K562 (cell line): ENCODE measurements at regions not wholly inside any gene's neighbourhood (a gene's known extent, or its start where the extent isn't known, plus 50 kb on each side); places are given as distances from the start of the nearest gene placed in this dataset.

ENCODE experiments used
- ARID1B ChIP-seq: fragments of 450-650 bp; IDR thresholded peaks from 2 replicates; pipeline ENCODE4 v1.6.1; 2016; ENCODE audit warnings: antibody characterized with exemption, mild to moderate bottlenecking, inconsistent platforms
- CEBPB ChIP-seq: fragments of 450-650 bp; IDR thresholded peaks from 2 replicates; pipeline ENCODE4 v1.6.1; 2016; ENCODE audit warnings: missing genetic modification characterization, missing compliant biosample characterization
- CHD2 ChIP-seq: IDR thresholded peaks from 2 replicates; pipeline ENCODE4 v1.6.1; 2011; ENCODE audit warnings: low read depth, low read length
- HNRNPLL ChIP-seq: fragments of 200-400 bp; formaldehyde crosslinking; IDR thresholded peaks from 2 replicates; pipeline ENCODE4 v1.6.1; 2017; ENCODE audit warnings: low read length, low read depth, mild to moderate bottlenecking; ENCODE audit not compliant: poor library complexity, severe bottlenecking
- MTA1 ChIP-seq: fragments of 450-650 bp; IDR thresholded peaks from 2 replicates; pipeline ENCODE4 v1.6.1; 2017; ENCODE audit warnings: borderline replicate concordance
- POLR2A ChIP-seq: fragments of 450-650 bp; conservative IDR thresholded peaks from 2 replicates; pipeline ENCODE4 v1.6.1; 2016
- POLR2AphosphoS2 ChIP-seq: IDR thresholded peaks from 2 replicates; pipeline ENCODE4 v1.6.1; 2012; ENCODE audit warnings: low read length, improper control_type of control experiment
- REST ChIP-seq, 2 experiments: fragments of 450-650 bp; formaldehyde crosslinking in 1 of 2; IDR thresholded peaks; 2 replicates each; pipeline versions ENCODE4 v1.4.0 to v1.6.1; 2014 to 2020; ENCODE audit warnings: mild to moderate bottlenecking in 2 of 2, borderline replicate concordance in 1 of 2, low read depth in 1 of 2
- ZKSCAN1 ChIP-seq: fragments of 150-350 bp; IDR thresholded peaks from 2 replicates; pipeline ENCODE4 v1.6.1; 2016; ENCODE audit warnings: low read depth, low read length

- TF ChIP-seq POLR2A (no peak), REST (IDR thresholded peaks at IDR 0.05; ENCODE audit: borderline replicate concordance) (no peak), REST (CRISPR knock-in tag; IDR thresholded peaks at IDR 0.05; ENCODE audit: low read depth) (no peak), ZKSCAN1 (no peak), MTA1 (no peak), CEBPB (tag) (no peak), CHD2 (no peak), ARID1B (no peak), POLR2AphosphoS2 (no peak), HNRNPLL (no peak)
Measured at GRCh38 chr7:106476751-106477150, 184.2 kb downstream of the CCDC71L start.
